ENCODE measurements at regions not wholly inside any gene's neighbourhood (a gene's known extent, or its start where the extent isn't known, plus 50 kb on each side); places are given as distances from the start of the nearest gene placed in this dataset.

DNA sequence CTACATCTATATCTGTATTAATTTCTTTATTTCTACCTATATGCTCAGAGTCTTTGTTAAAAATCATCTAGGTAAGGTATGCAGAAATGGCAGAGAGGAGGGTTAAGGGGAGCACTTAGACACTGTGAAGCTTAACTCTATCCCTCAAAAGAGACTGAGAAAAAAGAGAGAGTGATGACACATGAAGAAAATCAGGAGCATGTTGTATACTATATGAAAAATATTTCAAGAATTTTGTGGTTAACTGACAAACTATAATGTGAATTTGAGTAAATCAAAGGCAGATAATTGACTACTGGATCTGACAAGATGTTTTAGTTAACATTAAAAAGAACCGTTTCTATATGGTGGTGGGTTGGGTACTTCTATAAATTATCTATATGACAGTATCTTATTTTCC lies 1814.2 kb upstream of the SEL1L start:
- no peak for DNase-seq (ENCODE audit: low read depth)
- TF ChIP-seq, protein P1, sequence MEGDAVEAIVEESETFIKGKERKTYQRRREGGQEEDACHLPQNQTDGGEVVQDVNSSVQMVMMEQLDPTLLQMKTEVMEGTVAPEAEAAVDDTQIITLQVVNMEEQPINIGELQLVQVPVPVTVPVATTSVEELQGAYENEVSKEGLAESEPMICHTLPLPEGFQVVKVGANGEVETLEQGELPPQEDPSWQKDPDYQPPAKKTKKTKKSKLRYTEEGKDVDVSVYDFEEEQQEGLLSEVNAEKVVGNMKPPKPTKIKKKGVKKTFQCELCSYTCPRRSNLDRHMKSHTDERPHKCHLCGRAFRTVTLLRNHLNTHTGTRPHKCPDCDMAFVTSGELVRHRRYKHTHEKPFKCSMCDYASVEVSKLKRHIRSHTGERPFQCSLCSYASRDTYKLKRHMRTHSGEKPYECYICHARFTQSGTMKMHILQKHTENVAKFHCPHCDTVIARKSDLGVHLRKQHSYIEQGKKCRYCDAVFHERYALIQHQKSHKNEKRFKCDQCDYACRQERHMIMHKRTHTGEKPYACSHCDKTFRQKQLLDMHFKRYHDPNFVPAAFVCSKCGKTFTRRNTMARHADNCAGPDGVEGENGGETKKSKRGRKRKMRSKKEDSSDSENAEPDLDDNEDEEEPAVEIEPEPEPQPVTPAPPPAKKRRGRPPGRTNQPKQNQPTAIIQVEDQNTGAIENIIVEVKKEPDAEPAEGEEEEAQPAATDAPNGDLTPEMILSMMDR (IDR thresholded peaks at IDR 0.05; ENCODE audit: insufficient read depth, low read depth, low read length, missing control alignments), result no peak
- no peak overlapping the region for H3K4me3 ChIP-seq (ENCODE audit: low read depth, low read length)

DNA sequence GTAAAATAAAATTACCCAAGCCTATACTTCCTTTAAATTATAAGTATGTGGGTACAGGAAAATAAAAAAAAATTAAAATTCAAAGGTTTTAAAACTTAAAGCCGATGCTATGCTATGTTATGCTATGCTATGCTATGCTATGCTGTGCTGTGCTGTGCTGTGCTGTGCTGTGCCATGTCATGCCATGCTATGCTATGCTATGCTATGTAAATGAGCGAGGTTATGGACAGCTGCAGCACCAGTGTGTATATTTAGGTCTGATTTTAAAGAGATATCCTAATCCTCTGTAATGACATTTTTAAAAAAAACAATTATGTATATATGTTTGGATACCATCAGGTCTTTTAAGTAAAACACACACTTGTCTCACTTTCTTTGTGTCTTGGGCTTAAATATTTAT lies 1822.0 kb upstream of the SEL1L start:
- no peak overlapping the region for H3K4me3 ChIP-seq (ENCODE audit: low read depth, low read length)
- DNase-seq (ENCODE audit: low read depth), result no peak
- TF ChIP-seq, protein P1 (IDR thresholded peaks at IDR 0.05; ENCODE audit: insufficient read depth, low read depth, low read length, missing control alignments), result no peak

DNA sequence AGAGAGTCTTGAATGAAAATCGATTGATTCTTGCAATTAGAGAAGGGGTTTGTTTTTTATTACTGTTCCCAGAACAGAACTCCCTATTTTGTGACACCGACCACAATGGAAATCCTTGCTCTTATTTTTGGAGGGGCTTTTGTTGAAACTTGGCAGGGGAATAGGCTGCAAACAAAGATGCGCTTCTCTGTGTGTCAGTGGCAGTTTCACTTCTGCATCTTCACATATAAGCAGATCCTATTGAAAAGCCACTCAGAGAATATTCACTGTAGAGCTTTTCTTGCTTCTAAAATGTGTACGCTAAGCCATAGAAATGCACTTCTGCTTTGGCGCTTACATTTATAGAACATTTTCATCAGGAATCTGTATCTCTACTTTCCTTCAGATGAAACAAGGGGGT lies 1822.4 kb upstream of the SEL1L start:
- TF ChIP-seq, protein P1 (IDR thresholded peaks at IDR 0.05; ENCODE audit: insufficient read depth, low read depth, low read length, missing control alignments), result no peak
- no peak overlapping the region for H3K4me3 ChIP-seq (ENCODE audit: low read depth, low read length)
- no peak for DNase-seq (ENCODE audit: low read depth)

DNA sequence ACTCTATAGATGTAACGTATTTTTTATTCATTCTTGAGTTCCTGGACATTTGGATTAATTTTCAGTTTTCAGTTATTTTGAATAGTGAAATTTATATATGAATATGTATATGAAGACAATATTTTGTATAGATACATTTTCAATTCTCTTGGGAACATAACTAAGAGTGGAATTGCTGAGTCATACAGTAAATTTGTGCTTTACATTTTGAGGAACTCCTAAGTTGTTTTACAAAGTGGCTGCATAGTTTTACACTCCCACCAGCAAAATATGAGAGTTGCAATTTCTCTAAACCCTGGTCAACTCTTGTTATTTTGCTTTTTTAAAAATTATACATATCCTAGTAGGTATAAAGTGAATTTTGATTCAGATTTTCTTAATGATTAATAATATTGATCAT lies 1838.6 kb upstream of the SEL1L start:
- no peak for DNase-seq (ENCODE audit: low read depth)
- TF ChIP-seq, protein P1 (IDR thresholded peaks at IDR 0.05; ENCODE audit: insufficient read depth, low read depth, low read length, missing control alignments), result no peak
- H3K4me3 ChIP-seq (ENCODE audit: low read depth, low read length), result no peak overlapping the region

DNA sequence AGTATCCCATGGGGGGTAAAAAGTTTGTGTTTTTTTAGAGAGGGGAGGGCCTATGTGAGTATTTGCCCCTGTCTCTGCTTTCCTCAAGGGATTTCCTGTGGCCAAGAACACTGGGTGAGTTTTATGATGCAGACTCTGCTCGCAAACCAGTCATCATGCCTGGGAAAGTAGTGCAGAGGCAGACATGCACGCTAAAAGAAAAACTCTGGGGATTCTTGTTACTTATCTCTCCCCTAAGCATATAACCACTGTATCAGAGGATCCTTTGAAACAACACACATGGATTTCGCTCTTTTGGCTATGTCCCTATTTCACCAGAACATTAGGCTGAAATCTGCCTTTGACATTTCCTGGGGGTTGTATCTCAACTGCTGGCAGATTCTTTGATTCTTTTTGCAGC lies 1845.8 kb upstream of the SEL1L start:
- DNase-seq (ENCODE audit: low read depth), result no peak
- TF ChIP-seq, protein P1 (IDR thresholded peaks at IDR 0.05; ENCODE audit: insufficient read depth, low read depth, low read length, missing control alignments), result no peak
- H3K4me3 ChIP-seq (ENCODE audit: low read depth, low read length), result no peak overlapping the region

DNA sequence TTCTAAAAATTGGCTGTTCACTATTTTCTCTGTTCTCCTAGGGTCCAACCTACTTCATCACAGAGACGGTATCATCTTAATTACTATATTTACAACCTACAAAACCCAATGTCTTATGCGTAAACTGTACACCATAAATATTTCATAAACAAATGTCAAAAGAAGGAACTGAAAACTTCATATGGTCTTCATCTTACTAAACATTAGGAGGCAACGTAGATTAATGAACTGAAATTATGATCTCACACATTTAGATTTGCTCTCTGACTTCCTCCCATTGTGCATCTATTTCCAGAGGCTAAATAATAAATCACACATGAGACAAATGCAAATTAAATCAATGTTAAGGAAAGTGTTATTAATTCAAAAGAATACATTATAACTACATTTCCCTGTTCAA lies 1850.6 kb upstream of the SEL1L start:
- no peak for DNase-seq (ENCODE audit: low read depth)
- TF ChIP-seq, protein P1 (IDR thresholded peaks at IDR 0.05; ENCODE audit: insufficient read depth, low read depth, low read length, missing control alignments), result no peak
- no peak overlapping the region for H3K4me3 ChIP-seq (ENCODE audit: low read depth, low read length)

DNA sequence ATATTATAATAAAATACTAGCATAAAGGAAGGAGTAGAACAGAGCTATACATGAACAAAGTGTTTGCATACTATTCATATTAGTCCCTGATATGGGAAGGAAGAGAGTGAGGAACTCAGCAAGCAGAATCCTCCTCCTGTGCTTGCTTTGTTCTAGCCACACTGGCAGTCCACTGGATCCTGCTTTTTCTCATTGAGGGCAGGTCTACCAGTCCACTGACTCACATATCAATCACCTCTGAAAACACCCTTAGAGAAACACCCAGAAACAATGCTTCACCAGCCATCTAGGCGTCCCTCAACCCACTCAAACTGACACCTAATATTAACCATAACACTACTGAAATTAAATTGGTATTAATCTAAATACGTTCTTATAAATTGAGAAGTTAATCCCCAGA lies 1861.7 kb upstream of the SEL1L start:
- TF ChIP-seq, protein P1 (IDR thresholded peaks at IDR 0.05; ENCODE audit: insufficient read depth, low read depth, low read length, missing control alignments), result no peak
- no peak overlapping the region for H3K4me3 ChIP-seq (ENCODE audit: low read depth, low read length)
- DNase-seq (ENCODE audit: low read depth), result no peak

Measured in GM12865 (cell line).